ENCODE measurements at regions not wholly inside any gene's neighbourhood (a gene's known extent, or its start where the extent isn't known, plus 50 kb on each side); places are given as distances from the start of the nearest gene placed in this dataset.

DNA sequence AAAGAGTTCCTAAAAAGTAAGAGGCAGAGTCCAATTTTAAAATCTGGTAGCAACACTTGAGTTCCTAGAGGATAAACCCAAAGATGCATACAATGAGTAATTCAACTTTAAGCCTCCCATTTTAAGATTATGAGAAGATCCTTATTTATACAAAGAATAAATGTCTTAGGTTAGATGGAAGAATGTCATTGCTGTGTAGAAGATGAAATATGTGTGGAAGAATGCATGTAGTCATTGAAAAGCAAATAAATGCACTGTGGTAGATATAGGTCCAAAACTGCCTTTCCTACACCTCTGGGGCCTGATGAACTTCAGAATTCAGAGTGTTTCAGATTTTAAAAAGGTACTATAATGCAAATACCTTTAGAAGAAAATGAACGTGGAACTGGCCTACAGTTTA lies 58.7 kb upstream of the LRP1B start:
- Histone ChIP-seq H4K91ac (ENCODE audit: insufficient read length, low read depth, low read length) (no peak overlapping the region), H2BK5ac (ENCODE audit: insufficient read length, low read length) (no peak overlapping the region), H3K4ac (ENCODE audit: low read depth, low read length) (no peak overlapping the region), H2AFZ (ENCODE audit: low read length) (no peak overlapping the region), H4K8ac (replicated peaks; ENCODE audit: insufficient read length, low read depth, low read length) (no peak overlapping the region), H3K27ac (ENCODE audit: insufficient read length, low read depth, low read length) (no peak overlapping the region), H3K14ac (ENCODE audit: insufficient read depth, low read length) (no peak overlapping the region), H3K4me1 (ENCODE audit: insufficient read depth, low read length) (peaks cover 6% of the 10 kb centered on the region; the same call in 1 of the 2 replicates), H2BK120ac (ENCODE audit: low read depth, low read length, poor library complexity, severe bottlenecking) (no peak overlapping the region), H3K18ac (ENCODE audit: insufficient read length, low read depth, low read length) (no peak overlapping the region), H3K79me1 (ENCODE audit: insufficient read depth, low read depth, low read length, poor library complexity, severe bottlenecking) (no peaks in the 10 kb centered on the region), H3K56ac (ENCODE audit: insufficient read length, low read depth, low read length) (no peak overlapping the region), H2BK15ac (ENCODE audit: low read depth, low read length) (no peak overlapping the region), H3K27me3 (ENCODE audit: insufficient read depth, low read length) (no peaks in the 10 kb centered on the region), H3K23ac (ENCODE audit: insufficient read length, low read depth, low read length) (no peak overlapping the region), H3K9ac (ENCODE audit: extremely low read depth, insufficient read length, low read length) (no peak overlapping the region), H2BK12ac (ENCODE audit: insufficient read length, low read depth, low read length) (no peak overlapping the region), H2AK5ac (ENCODE audit: insufficient read length, low read length) (no peak overlapping the region), H3K23me2 (ENCODE audit: insufficient read length, low read depth, low read length, poor library complexity, severe bottlenecking) (no peaks in the 10 kb centered on the region), H3K9me3 (ENCODE audit: control insufficient read depth, low read depth, low read length) (no peaks in the 10 kb centered on the region), H4K5ac (ENCODE audit: insufficient read length, low read depth, low read length) (no peak overlapping the region), H3T11ph (ENCODE audit: low read length) (no peak overlapping the region), H4K20me1 (ENCODE audit: control insufficient read depth, insufficient read depth, insufficient read length) (no peaks in the 10 kb centered on the region), H3K4me2 (ENCODE audit: insufficient read depth, insufficient read length, low read length) (no peak overlapping the region), H2BK20ac (ENCODE audit: low read depth, low read length, poor library complexity, severe bottlenecking) (no peak overlapping the region), H3K79me2 (ENCODE audit: insufficient read depth, low read length) (no peaks in the 10 kb centered on the region)
- Mint-ChIP-seq H3K9me3 (no peaks in the 10 kb centered on the region), H3K4me3 (no peak overlapping the region), H3K4me1 (peaks cover 2 to 8% of the 10 kb centered on the region in 2 experiments; a peak in 2 of 4 replicates), H3K36me3 (ENCODE audit: insufficient read depth in 1 of 3, low read depth in 3 of 3) (no peaks in the 10 kb centered on the region), H3K27me3 (ENCODE audit: low read depth) (no peaks in the 10 kb centered on the region), H3K27ac (no peak overlapping the region)
- no peak for TF ChIP-seq CTCF (conservative IDR thresholded peaks at IDR 0.05)
- DNase-seq, result no peak
- WGBS (ENCODE audit: extremely low coverage, insufficient read length, low lambda C conversion rate), result no CpG with 5 or more reads among the region's 1 CpG

Data from H9 (cell line).